GM11168 (cell line): ENCODE measurements at regions not wholly inside any gene's neighbourhood (a gene's known extent, or its start where the extent isn't known, plus 50 kb on each side); places are given as distances from the start of the nearest gene placed in this dataset.
"Not testable (repeated sequence)": the region's sequence is repeated elsewhere in the genome, so short reads cannot be mapped to it uniquely, and the experiment has no call there.

ENCODE experiments used
- in situ Hi-C: fragments of 300-500 bp; cut with MboI; formaldehyde crosslinking; loops from one replicate; pipeline ENCODE4 v1.12.0; 2022; ENCODE audit warnings: low sequenced_read_pairs; ENCODE audit not compliant: unreplicated experiment

DNA sequence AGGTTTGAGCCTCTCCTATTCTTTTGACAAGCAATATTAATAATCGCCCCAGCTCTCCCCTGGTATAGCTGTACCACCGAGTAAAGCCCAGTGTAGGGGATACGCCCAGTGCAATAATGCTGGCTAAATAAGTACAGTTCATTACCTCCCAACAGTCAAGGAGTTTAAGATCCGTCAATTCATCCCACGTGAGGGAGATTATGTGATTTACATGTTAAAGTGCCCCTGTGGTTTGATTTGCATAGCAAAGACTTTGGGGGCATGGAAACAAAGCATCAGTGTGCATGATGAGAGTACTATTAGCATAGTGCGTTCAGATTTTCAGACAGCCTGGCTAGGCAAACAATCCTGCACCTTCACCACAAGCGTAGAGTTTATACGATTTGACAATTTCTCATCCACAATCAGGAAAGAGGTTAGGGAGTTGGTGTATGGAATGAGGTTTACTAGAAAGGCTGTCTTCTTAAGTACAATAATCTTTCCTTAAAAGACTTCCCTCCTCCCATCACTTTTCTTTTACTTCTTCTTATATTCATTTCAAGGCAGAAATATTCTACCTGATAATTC lies 754.0 kb downstream of the DIAPH3 start:
- in situ Hi-C loops = no loop called here

DNA sequence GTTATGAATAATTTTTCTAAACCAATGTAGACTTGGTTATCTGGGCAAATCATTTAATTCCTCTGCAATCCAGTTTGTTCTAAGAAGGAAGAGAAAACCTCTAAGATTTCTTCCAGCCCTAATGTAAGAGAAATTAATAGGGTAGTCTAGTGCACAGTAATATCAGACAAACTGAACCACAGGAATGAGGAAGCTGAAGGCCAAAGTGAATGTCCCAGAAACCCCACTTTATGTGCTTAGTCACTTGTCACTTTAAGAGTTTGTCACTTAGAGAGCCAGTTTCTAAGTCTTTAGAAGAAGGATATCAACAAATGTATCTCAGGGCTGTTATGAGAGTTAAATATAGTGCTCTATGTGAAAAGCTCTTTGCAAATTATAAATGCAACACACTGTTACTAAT lies 750.6 kb downstream of the DIAPH3 start:
- in situ Hi-C loops = no loop called here

DNA sequence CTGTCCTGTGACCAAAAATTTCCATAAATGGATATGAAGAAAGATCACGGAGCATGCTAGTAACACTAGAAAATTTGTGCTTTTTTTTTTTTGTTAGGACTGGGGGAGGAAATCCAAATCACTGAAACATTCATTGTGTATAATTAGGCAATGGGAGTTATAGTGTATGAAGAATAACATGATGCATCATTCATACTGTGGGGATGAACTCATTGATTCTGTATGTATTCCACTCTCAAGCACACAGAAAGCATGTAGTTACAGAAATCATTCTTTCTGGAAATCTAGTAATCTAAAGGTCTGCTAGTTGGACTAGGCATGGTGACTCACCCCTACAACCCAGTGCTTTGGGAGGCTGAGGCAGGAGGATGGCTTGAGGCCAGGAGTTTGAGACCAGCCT lies 749.7 kb downstream of the DIAPH3 start:
- in situ Hi-C loops = no loop called here

DNA sequence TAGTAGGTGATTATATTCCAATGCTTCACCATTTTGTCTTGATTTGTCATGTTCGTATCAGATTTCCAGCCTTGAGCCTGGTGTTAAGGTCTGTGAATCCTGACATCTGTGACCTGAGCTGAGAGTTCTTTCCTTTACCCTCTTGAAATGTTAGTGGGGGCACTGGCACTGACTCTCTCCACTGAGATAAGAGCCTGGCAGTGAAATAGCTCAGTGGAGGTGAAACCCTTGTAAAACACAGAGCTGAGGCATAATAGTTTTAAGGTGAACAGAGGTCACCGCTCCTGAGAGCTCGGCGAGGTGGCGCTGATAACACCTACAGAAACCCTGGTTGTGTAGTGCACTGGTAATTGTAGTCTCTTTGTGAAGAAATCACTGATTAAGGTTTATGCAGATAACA lies 748.2 kb downstream of the DIAPH3 start:
- in situ Hi-C loops = no loop called here

DNA sequence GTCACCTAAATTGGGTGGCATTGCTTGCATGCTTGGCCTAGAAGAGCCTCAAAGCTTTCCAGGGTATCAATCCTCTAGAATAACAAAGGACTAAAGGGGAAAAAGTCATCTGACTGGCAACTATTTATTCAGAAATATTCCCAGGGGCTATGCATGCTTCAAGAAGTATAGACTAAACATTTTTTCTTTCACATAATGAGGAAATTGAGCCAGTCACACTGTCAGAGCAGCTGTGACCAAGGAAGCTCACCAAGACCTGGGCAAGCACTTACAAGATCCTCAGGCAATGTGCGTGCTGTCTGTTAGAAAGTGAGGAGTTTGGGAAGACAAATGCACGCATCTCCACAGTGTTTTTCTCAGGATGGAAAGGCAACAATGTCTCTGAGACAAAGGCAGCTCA lies 747.2 kb downstream of the DIAPH3 start:
- in situ Hi-C loops = no loop called here

DNA sequence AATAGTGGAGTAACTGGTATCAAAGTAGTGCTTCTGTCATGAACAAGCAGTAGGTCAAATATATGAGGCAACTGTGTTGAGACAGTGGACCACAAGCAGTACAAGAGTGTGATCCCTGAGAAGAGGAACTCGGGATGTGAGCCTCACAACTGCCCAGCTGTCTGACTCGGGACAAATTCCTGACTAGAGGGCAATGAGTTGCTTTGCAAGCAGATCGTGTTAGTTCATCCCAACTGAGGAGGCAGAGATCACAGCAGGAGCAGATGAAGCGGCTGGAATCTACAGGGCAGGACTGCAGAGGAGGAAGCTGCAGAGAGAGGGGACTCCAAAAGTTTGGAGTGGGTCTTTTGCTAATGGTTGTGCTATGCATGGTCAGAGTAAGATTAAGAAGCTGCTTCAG lies 741.1 kb downstream of the DIAPH3 start:
- in situ Hi-C loops = no loop called here

DNA sequence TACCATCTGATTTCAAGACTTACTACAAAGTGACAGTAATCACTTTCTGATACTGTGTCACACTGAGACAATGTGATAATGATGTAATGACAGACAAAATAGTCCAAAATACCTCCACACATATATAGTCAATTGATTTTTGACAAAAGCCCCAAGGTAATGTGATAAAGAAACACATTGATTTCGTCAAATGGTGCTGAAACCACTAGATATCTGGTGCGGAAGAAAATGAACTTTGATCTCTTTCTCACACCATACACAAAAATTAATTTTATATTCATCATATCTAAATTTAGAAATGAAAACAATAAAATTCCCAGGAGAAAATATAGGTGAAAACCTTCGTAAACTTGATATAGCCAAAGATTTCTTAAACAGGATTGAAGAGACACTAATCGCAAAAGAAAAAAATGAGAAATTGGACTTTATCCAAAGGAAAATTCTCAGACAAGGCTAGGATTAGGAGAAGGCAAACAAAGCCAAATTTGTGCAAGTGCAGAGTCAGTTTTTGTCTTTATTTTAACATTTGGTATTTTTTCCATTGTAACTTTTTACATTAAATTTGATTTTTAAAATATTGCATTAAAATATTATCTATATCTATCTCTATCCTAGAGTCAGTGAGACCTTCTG lies 739.9 kb downstream of the DIAPH3 start:
- in situ Hi-C loops = no loop called here

DNA sequence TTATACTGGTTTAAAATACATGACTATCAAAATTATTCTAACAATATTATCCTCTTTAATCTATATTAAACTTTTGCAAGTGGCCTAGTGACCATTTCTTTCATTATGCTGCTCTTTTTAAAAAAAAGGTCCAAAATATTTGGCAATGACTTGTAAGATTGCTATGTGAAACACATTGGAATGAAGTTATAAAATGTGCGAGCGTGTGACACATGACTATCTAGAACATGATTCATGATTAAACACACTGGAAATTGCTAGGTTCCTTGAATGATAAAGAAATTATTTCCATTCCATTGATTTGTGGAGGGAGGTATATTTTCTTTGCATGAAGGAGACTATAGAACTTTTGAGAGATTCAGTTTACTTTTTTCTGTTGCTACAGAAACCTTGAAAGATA lies 739.1 kb downstream of the DIAPH3 start:
- in situ Hi-C loops = no loop called here

DNA sequence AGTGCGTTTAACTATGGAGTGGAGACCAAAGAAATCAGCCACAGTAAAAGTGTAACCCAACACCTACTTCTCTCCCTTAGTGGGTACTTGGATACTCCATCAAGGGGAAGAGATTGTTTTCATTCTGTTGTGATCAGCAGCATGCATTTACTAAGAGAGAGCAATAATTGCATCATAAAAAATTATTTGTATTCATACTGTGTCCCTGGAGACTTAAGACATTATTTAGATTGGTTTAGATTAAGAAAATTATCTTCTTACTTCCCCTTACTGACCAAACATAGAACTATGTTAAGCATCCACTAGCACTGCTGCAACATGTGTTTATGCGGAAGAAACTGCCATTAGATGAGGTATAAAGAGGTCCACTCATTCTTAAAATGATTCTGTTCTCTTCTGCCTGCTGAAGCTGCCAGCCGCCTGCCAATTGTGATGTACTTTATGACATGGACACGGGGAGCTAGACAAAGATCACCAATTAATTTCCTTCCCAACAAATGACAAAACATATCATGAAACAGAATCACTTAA lies 738.5 kb downstream of the DIAPH3 start:
- in situ Hi-C loops = no loop called here

DNA sequence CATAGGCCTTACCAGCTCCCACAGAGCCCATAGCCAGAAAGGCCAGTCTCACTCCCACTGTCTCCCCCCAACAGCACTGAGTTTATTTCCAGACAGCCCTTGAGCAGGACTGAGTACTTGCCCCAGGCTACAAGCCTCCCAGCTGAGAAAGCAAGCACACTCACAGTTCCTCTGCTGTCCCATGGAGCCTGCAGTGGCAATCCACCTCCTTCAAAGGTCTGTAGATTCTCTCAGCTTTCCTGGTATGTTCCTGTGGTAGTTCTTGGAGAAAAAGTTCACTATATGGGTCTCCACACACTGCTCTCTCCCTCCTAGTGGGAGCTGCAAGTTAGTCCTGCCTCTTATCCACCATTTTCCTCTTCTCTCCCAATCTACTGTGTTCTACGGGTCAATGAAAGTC lies 728.7 kb downstream of the DIAPH3 start:
- in situ Hi-C loops = no loop called here

DNA sequence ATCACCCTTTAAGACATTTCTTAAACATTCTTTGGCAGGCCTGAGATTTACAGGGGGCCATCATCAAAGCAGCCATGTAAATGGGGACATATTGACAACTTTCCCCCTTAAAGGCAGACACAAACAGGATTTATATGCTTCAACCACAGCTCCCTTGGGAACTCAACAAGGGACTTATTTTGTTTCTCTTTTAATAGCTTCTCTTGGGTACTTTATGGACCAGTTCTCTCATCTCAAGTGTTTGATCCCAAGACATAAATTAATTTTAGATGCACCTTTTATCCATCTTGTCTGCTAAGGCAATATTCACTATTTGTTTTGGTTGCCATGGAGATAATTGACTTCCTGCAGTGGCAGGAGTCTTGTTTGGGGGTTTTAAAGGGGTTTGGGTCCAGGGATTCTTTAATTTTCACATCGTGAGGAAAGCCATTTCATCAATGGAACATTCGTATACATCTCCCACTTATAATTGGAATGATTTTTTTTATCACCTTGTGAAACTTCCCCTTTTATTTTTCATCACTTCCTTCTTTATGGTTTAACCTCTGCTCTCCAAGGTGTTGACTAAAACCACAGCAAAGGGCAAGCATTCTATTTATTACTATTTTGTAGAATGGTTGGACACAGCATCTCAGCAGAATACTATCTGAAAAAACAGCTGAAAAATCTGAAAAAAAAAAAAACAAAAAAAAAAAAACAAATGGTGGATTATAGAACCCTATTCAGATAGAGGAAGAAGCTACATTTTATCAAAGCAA lies 726.0 kb downstream of the DIAPH3 start:
- in situ Hi-C loops = no loop called here

DNA sequence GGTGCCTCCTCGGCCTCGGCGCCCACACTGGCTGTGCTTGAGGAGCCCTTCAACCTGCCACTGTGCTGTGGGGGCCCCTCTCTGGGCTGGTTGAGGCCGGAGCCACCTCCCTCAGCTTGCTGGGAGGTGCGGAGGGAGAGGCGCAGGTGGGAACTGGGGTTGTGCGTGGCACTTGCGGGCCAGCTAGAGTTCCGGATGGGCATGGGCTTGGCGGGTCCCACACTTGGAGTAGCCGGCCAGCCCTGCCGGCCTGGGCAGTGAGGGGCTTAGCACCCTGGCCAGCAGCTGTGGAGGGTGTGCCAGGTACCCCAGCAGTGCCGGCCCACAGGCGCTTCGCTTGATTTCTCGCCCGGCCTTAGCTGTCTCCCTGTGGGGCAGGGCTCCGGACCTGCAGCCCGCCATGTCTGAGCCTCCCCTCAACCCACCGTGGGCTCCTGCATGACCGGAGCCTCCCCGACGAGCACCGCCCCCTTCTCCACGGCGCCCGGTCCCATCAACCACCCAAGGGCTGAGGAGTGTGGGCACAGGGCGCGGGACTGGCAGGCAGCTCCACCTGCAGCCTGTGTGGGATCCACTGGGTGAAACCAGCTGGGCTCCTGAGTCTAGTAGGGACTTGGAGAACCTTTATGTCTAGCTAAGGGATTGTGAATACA lies 723.8 kb downstream of the DIAPH3 start:
- in situ Hi-C loops = no loop called here

DNA sequence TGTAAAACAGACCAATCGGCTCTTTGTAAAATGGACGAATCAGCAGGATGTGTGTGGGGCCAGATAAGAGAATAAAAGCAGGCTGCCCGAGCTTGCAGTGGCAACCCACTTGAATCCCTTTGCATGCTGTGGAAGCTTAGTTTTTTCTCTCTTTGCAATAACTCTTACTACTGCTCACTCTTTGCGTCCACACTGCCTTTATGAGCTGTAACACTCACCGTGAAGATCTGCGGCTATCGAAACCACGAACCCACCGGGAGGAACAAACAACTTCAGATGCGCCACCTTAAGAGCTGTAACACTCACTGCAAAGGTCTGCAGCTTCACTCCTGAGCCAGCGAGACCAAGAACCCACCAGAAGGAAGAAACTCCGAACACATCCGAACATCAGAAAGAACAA lies 722.7 kb downstream of the DIAPH3 start:
- in situ Hi-C loops = not testable (repeated sequence)

DNA sequence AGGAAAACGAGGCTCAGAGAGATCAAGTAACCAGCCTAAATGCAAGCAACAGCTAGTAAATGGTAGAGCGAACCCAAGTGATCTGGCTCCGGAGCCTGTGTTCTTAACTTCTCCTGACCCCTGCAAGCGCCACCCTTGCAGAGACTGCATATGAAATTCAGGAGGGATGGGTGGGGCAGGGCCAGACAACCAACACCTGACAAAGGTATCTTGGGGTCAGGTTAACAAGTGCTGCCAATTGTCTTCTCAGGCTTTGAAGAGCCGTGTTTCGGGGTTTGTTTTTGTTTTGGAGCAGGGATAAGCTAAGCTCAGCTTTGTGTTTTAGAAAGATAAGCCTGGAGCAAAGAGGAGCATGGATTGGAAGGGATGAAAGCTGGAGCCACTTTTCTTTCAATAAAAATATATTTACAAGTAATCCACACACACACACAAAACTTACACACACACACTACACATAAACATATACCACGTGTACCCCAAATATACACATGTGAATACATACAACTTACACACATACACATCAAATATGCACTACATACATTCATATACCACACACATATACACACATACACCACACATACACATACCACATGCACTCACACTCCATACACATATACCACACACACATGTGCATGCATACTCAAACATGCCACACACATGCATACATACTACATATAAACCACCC lies 722.0 kb downstream of the DIAPH3 start:
- in situ Hi-C loops = no loop called here

DNA sequence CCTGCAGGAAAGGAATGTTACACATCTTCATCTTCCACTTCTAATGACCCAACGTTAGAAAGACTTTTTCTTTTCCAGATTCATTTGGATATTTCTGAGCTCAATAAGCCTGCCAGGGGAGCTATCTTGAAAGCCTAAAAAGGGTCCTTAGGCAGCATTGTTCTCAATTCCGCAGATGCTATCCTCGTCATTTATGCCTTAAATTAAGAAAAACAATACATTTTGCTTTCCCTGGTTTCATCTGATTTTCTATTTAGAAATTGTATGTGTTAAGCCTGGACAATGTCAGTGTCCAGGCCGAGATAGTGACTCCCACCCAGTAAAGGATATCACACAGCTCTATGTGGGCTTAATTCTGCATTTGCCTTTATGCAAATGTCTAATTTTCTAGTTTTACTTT lies 721.3 kb downstream of the DIAPH3 start:
- in situ Hi-C loops = no loop called here

DNA sequence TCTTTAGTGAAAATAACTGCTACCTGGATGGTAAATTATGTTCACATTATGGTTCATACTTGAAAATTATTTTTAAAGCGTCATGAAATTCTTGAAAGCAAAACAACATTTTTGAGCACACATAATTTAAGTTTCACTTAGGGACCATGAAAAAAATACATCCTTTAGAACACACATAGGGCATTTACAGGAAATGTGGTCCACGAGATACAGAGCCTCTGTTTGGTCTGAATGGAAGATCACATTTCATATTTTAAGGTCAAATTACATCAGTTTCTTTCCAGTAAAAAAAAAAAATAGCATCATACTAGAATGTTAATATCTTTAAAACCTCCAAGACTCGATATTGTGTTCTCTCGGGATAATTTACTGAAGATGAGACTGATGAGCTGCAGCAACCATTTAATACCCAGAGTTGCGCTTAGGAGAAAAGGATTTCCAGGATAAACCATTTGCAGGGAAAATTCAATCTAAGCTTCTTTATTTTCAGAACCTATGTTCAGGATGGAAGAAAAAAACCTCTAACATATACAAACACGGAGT lies 720.7 kb downstream of the DIAPH3 start:
- in situ Hi-C loops = no loop called here

DNA sequence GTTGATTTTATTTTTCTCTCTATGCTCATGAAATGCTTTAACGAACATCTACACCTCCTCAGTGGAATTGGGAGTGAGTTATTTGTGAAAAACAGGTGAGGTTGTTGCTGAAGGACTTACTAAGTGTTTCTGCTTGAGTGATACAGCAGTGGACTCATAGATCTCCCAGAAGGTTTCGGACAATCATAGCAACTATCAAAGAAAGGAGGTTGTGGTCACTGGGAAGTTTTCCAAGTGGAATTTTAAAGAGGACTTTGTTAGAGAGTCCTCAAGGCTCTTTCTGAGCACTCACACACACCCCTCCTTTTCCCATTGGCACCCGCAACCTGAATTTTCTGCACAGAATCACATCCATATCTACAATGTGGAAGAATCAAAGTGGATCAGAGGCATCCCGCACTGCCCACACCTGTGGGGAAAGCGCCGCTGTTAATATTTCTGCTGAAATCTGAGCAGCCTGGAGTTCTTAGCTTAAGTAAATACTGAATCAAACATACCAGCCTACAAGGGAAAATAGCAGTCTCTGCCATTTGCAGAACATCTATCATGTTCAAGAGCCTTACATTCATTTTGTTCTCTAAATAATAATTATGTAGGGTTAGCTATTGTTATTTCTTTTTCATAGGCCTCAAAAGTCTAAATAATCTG lies 719.4 kb downstream of the DIAPH3 start:
- in situ Hi-C loops = no loop called here

DNA sequence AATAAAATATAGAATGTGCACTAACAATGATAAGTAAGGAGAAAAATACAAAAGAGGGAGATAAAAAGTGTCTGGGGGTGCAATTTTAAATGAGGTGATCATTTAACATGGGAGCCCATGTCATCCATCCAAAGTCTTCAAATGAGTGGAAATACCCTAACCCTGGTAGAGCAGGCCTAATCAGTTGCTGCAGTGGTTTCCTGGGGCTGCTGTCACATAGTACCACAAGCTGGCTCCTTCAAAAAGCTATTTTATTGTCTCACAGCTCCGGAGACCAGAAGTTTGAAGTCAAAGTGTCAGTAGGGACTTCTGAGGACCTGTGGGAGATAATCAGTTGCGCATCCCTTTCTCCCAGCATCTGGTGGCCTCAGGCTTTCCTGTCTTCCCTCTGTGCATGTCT lies 717.9 kb downstream of the DIAPH3 start:
- in situ Hi-C loops = no loop called here

DNA sequence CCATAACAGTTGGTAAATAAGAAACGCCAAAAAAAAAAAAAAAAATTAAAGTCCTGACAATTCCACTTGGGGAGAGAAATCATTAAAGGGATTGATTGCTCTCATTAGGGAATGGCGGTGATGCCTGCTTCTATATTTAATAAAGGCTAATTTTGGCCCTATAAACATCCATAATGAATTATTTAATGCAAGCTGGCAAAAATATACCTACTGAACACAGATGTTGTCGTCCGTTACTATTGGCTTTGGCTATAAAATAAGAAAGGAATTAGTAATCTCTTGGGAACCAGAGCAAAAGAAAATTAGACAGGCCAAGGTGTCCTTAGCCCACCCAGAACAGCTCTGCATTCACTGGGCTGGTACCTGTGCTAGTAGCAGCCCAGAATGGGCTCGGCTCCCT lies 717.3 kb downstream of the DIAPH3 start:
- in situ Hi-C loops = no loop called here

DNA sequence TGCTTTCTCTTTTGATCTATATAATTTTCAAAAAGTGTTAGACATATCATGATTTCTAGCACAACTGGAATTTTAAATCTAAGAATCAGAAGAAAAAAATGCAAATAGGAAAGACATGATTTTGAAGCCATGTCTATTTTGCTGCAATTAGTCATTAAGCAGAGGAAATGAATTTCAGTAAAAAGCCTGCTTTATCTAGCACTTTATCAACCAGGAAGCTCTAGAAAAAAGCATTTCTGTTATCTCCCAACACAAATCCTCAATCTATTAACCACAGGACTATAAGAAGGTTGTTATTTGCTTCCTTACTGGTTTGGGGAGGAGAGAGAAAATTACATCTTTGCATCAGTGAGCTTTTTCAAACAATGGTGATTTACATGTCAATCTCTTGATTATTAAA lies 716.7 kb downstream of the DIAPH3 start:
- in situ Hi-C loops = no loop called here
